SH-SY5Y (cell line): ENCODE measurements at regions not wholly inside any gene's neighbourhood (a gene's known extent, or its start where the extent isn't known, plus 50 kb on each side); places are given as distances from the start of the nearest gene placed in this dataset.

Experiments
- GATA2 ChIP-seq: IDR thresholded peaks from 2 replicates; pipeline ENCODE4 v1.6.1; 2011; ENCODE audit warnings: mild to moderate bottlenecking, low read depth, low read length
- GATA3 ChIP-seq: IDR thresholded peaks from 2 replicates; pipeline ENCODE4 v1.6.1; 2011; ENCODE audit warnings: low read depth, mild to moderate bottlenecking, low read length, moderate library complexity

- TF ChIP-seq GATA3 (no peak), GATA2 (no peak)
Measured at GRCh38 chr2:53021828-53022227, 745.8 kb upstream of the CHAC2 start.
